CD14-positive monocyte (primary cell): ENCODE measurements at regions not wholly inside any gene's neighbourhood (a gene's known extent, or its start where the extent isn't known, plus 50 kb on each side); places are given as distances from the start of the nearest gene placed in this dataset.

Source experiments
- DNase-seq, 3 donors: peaks; one replicate each; pipeline ENCODE4 v3.0.0-alpha.2; 2011 to 2022
- H2AFZ ChIP-seq: 2 replicates; pipeline ENCODE4 v1.6.0; 2012; ENCODE audit warnings: mild to moderate bottlenecking, low read depth, low read length, inconsistent platforms; ENCODE audit not compliant: insufficient read depth, poor library complexity, severe bottlenecking
- H3K27ac ChIP-seq, 2 donors: 1 replicate in 1 of 2; 2 replicates in 1 of 2; pipeline ENCODE4 v1.5.1; 2012 to 2013; ENCODE audit warnings: low read length in 2 of 2, control low read depth in 1 of 2, inconsistent platforms in 1 of 2, low read depth in 1 of 2, mild to moderate bottlenecking in 1 of 2
- H3K27me3 ChIP-seq, 2 donors: one replicate each; pipeline versions ENCODE4 v1.6.0 to v1.6.1; 2011 to 2013; ENCODE audit warnings: low read length in 2 of 2; ENCODE audit not compliant: control insufficient read depth in 2 of 2, insufficient read depth in 2 of 2
- H3K36me3 ChIP-seq, 2 donors: replicated peaks in 1 of 2; 1 replicate in 1 of 2; 2 replicates in 1 of 2; pipeline versions ENCODE4 v1.5.1 to v1.6.1; 2012 to 2013; ENCODE audit warnings: low read length in 2 of 2, control low read depth in 1 of 2, inconsistent platforms in 1 of 2, mild to moderate bottlenecking in 1 of 2; ENCODE audit not compliant: insufficient read depth in 2 of 2, control insufficient read depth in 1 of 2
- H3K4me1 ChIP-seq, 2 donors: 1 replicate in 1 of 2; 2 replicates in 1 of 2; pipeline versions ENCODE4 v1.5.1 to v1.6.1; 2012 to 2013; ENCODE audit warnings: low read length in 2 of 2, control low read depth in 1 of 2, inconsistent platforms in 1 of 2, mild to moderate bottlenecking in 1 of 2, moderate library complexity in 1 of 2; ENCODE audit not compliant: insufficient read depth in 2 of 2, control insufficient read depth in 1 of 2
- H3K4me2 ChIP-seq: replicated peaks from 2 replicates; pipeline ENCODE3; 2012; ENCODE audit warnings: low read length, moderate library complexity, mild to moderate bottlenecking; ENCODE audit not compliant: poor library complexity, severe bottlenecking; ENCODE audit errors: extremely low read depth
- H3K4me3 ChIP-seq, 3 experiments: fragments of 200-600 bp in 1 of 3; sonication (generic) in 1 of 3; replicated peaks in 1 of 3; 1 replicate in 2 of 3; 2 replicates in 1 of 3; pipeline ENCODE4 v1.5.1; 2011 to 2013; ENCODE audit warnings: low read length in 3 of 3, mild to moderate bottlenecking in 3 of 3, control low read depth in 2 of 3, low read depth in 2 of 3, inconsistent platforms in 1 of 3, moderate library complexity in 1 of 3
- H3K79me2 ChIP-seq: 2 replicates; pipeline ENCODE4 v1.6.0; 2012; ENCODE audit warnings: mild to moderate bottlenecking, control low read depth, inconsistent platforms, low read length, moderate library complexity; ENCODE audit not compliant: insufficient read depth
- H3K9ac ChIP-seq: 2 replicates; pipeline ENCODE4 v1.6.0; 2017; ENCODE audit warnings: low read length, mild to moderate bottlenecking; ENCODE audit not compliant: insufficient read depth, poor library complexity, severe bottlenecking
- H3K9me3 ChIP-seq, 2 donors: replicated peaks in 1 of 2; 1 replicate in 1 of 2; 2 replicates in 1 of 2; pipeline versions ENCODE4 v1.5.1 to v1.6.1; 2012 to 2013; ENCODE audit warnings: low read length in 2 of 2, control low read depth in 1 of 2; ENCODE audit not compliant: control insufficient read depth in 1 of 2, insufficient read depth in 1 of 2
- H4K20me1 ChIP-seq: 2 replicates; pipeline ENCODE4 v1.6.0; 2012; ENCODE audit warnings: mild to moderate bottlenecking, low read length, control low read depth, moderate library complexity; ENCODE audit not compliant: insufficient read depth
- H3K27ac Mint-ChIP-seq, 7 donors: one replicate each; pipeline ENCODE4 v1.8.0; 2020; ENCODE audit warnings: mild to moderate bottlenecking in 7 of 7, mixed read lengths in 7 of 7, moderate library complexity in 6 of 7, inconsistent platforms in 2 of 7
- H3K27me3 Mint-ChIP-seq, 3 donors: one replicate each; pipeline ENCODE4 v1.8.0; 2021 to 2022; ENCODE audit warnings: low read depth in 3 of 3, mild to moderate bottlenecking in 3 of 3, mixed read lengths in 3 of 3, moderate library complexity in 3 of 3, inconsistent platforms in 1 of 3
- H3K36me3 Mint-ChIP-seq, 2 donors: one replicate each; pipeline ENCODE4 v1.8.0; 2020; ENCODE audit warnings: mixed read lengths in 2 of 2, inconsistent platforms in 1 of 2, mild to moderate bottlenecking in 1 of 2
- H3K4me1 Mint-ChIP-seq: one replicate; pipeline ENCODE4 v1.8.0; 2020; ENCODE audit warnings: mild to moderate bottlenecking, mixed read lengths
- H3K4me3 Mint-ChIP-seq, 2 donors: one replicate each; pipeline ENCODE4 v1.8.0; 2020; ENCODE audit warnings: mild to moderate bottlenecking in 2 of 2, mixed read lengths in 2 of 2, moderate library complexity in 1 of 2
- H3K9me3 Mint-ChIP-seq, 7 donors: one replicate each; pipeline ENCODE4 v1.8.0; 2020 to 2022; ENCODE audit warnings: mixed read lengths in 7 of 7, mild to moderate bottlenecking in 6 of 7, moderate library complexity in 6 of 7, inconsistent platforms in 2 of 7
- CTCF ChIP-seq: fragments of 200-600 bp; IDR thresholded peaks from one replicate; pipeline ENCODE4 v1.8.0; 2022; ENCODE audit warnings: antibody characterized with exemption, mild to moderate bottlenecking
- WGBS: methylation state at CpG from one replicate; pipeline ENCODE4 v1.1.5; 2013; ENCODE audit warnings: missing lambda C conversion rate; ENCODE audit not compliant: insufficient coverage; 5-methylcytosine and 5-hydroxymethylcytosine counted together
- intact Hi-C, 2 donors: fragments of 100-400 bp; cut with micrococcal nuclease; formaldehyde crosslinking; loops; one replicate each; pipeline versions ENCODE4 v1.15.0 to v1.15.1; 2023

- peaks cover 0 to 1% (median 0%) of the 10 kb centered on the region in 3 donors for H3K27me3 Mint-ChIP-seq
- no peaks in the 10 kb centered on the region for H3K9me3 ChIP-seq
- peak overlapping the region in 1 of 2 donors; percentile 59 for H3K4me3 Mint-ChIP-seq
- no peaks in the 10 kb centered on the region for H3K27me3 ChIP-seq
- H3K27ac ChIP-seq, result peak overlapping the region in 1 of 2 donors; percentile 38
- H4K20me1 ChIP-seq, result no peaks in the 10 kb centered on the region
- H3K4me3 ChIP-seq, result no peak overlapping the region
- TF ChIP-seq CTCF, result peak; percentile 78
- H3K36me3 Mint-ChIP-seq, result no peaks in the 10 kb centered on the region
- no peaks in the 10 kb centered on the region for H3K79me2 ChIP-seq
- no peaks in the 10 kb centered on the region for H3K36me3 ChIP-seq
- peak overlapping the region; percentile 8 for H2AFZ ChIP-seq
- peaks cover 18 to 21% of the 10 kb centered on the region in 2 donors for H3K4me1 ChIP-seq
- H3K9me3 Mint-ChIP-seq, result no peaks in the 10 kb centered on the region
- WGBS, result 46% methylated on average over 6 of the region's 7 CpGs
- H3K27ac Mint-ChIP-seq, result peak overlapping the region in 5 of 7 donors; percentile 50 to 73 (median 60)
- no peak overlapping the region for H3K9ac ChIP-seq
- intact Hi-C loops, result no loop called here
- H3K4me2 ChIP-seq, result no peak overlapping the region
- DNase-seq, result peak; percentile 50 to 65 (median 54)
- peaks cover 23% of the 10 kb centered on the region for H3K4me1 Mint-ChIP-seq
These were observed 109.3 kb downstream of the GGTLC2 start for GRCh38 chr22:22753526-22754267.

GRCh38 chr22:22754268-22754657 is 109.8 kb downstream of the GGTLC2 start:
- Histone ChIP-seq H3K4me2 (no peak overlapping the region), H2AFZ (no peak overlapping the region), H3K27me3 (no peaks in the 10 kb centered on the region), H3K27ac (no peak overlapping the region), H3K9me3 (no peaks in the 10 kb centered on the region), H3K4me3 (no peak overlapping the region), H3K36me3 (no peaks in the 10 kb centered on the region), H3K9ac (no peak overlapping the region), H4K20me1 (no peaks in the 10 kb centered on the region), H3K4me1 (peaks cover 18 to 21% of the 10 kb centered on the region in 2 donors), H3K79me2 (no peaks in the 10 kb centered on the region)
- intact Hi-C loops, result no loop called here
- H3K9me3 Mint-ChIP-seq, result peaks cover 0 to 2% (median 0%) of the 10 kb centered on the region in 7 donors
- no peak overlapping the region for H3K4me3 Mint-ChIP-seq
- DNase-seq, result no peak
- H3K36me3 Mint-ChIP-seq, result no peaks in the 10 kb centered on the region
- H3K27ac Mint-ChIP-seq, result no peak overlapping the region
- peaks cover 23% of the 10 kb centered on the region for H3K4me1 Mint-ChIP-seq
- TF ChIP-seq CTCF, result no peak
- peaks cover 0 to 1% (median 1%) of the 10 kb centered on the region in 3 donors for H3K27me3 Mint-ChIP-seq
- WGBS, result no CpG with 5 or more reads among the region's 3 CpGs
